Hepatocyte (in vitro differentiated cells): ENCODE measurements at regions not wholly inside any gene's neighbourhood (a gene's known extent, or its start where the extent isn't known, plus 50 kb on each side); places are given as distances from the start of the nearest gene placed in this dataset.

Experiments used
- CTCF ChIP-seq: fragments of 200-600 bp; sonication (generic); IDR thresholded peaks from 2 replicates; pipeline ENCODE4 v1.5.1; 2016; ENCODE audit warnings: antibody characterized with exemption, mild to moderate bottlenecking; ENCODE audit not compliant: poor library complexity
- EZH2phosphoT487 ChIP-seq: fragments of 200-600 bp; sonication (generic); IDR thresholded peaks from one replicate; pipeline ENCODE4 v1.6.1; 2018; ENCODE audit warnings: antibody characterized with exemption, mild to moderate bottlenecking, low read depth, moderate library complexity; ENCODE audit not compliant: unreplicated experiment, severe bottlenecking

GRCh38 chr11:94680426-94680825 lies 87.7 kb upstream of the AMOTL1 start:
- TF ChIP-seq CTCF (no peak), EZH2phosphoT487 (no peak)
